ENCODE measurements at regions not wholly inside any gene's neighbourhood (a gene's known extent, or its start where the extent isn't known, plus 50 kb on each side); places are given as distances from the start of the nearest gene placed in this dataset.

DNA sequence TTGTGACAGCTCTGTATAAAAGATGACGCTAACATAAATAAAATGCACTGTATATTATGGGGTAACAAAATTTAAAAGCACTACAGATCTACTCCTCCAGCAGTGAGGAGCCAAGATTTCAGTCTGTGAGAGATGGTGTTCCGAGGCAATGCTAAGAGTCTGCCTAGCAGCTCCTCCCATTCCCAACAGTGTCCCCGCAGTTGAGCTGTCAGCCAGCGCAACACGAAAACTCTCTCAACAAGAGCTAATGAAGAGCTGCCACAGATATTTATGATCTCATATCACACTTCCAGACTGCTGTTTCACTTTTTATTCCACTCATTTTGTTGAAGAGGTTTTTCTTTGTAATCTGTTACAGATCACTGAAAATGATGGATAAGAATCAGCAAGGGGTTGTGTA is 53.9 kb upstream of the ESRRG start:
- DNase-seq (ENCODE audit: low spot score) = no peak
- Histone ChIP-seq H3K4me3 (no peak overlapping the region), H3K4me1 (peaks cover 0 to 7% of the 10 kb centered on the region in 2 donors), H3K36me3 (no peaks in the 10 kb centered on the region), H3K9me3 (no peaks in the 10 kb centered on the region), H3K27ac (no peak overlapping the region), H3K27me3 (no peaks in the 10 kb centered on the region)
- TF ChIP-seq CTCF (IDR thresholded peaks at IDR 0.05) = no peak
